CMK (cell line): ENCODE measurements at regions not wholly inside any gene's neighbourhood (a gene's known extent, or its start where the extent isn't known, plus 50 kb on each side); places are given as distances from the start of the nearest gene placed in this dataset.
A peak's percentile ranks its signal among the peaks of the same experiment; 100 is the strongest.

Experiments used
- DNase-seq: peaks from one replicate; pipeline ENCODE4 v3.0.0-alpha.2; 2010; ENCODE audit warnings: low read depth

DNA sequence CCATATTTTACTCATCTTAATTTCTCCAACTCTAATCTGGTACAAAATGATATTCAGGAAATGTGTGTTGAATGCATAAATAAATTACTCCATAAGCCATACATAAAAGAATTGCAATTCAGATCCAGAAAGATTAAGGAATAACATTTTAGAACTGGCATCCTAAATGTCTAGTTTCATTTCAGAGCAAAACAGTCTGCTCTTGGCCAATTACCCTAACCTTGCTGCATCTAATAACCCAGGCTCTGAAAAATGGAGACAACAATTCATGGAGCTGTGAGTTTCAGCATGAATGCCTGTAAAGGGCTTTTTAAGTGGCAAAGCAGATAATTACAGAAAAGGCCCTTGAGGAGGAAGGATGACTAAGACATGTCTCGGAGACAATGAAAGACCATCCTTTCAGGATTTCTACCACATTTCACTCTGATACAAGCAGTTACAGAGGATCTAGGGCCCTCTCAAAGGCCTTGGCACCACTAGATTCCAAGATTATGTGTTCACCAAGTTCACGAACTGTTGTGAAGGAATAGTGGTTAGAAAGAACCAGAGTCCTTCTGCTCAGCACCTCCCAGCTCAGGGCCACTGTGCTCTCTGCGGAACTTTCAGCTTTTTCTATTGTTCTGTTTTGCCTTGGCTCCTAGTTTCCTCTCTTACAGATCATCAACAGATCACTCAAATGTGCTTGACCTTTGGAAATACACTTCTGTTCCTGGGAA, 157.6 kb upstream of the BLID start:
- no peak for DNase-seq

DNA sequence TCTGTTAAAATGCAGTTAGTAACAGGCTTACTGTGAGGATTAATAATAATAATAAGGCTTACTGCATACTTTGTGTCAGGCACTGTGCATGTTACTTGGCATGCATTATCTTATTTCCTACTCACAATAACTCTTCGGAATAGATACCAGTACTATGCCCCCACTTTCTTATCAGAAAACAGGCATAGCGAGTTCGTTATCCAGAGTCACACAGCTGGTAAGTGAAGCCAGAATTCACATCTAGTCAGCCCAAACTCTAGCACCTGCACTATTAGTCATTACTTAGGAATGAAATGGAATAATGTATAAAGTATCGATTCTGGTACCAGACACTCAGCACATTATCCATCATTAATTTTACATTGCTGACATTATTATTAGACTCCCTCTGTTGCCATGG, 155.7 kb upstream of the BLID start:
- no peak for DNase-seq

- no peak for DNase-seq
These were observed 155.1 kb upstream of the BLID start for GRCh38 chr11:122271137-122271536.

DNA sequence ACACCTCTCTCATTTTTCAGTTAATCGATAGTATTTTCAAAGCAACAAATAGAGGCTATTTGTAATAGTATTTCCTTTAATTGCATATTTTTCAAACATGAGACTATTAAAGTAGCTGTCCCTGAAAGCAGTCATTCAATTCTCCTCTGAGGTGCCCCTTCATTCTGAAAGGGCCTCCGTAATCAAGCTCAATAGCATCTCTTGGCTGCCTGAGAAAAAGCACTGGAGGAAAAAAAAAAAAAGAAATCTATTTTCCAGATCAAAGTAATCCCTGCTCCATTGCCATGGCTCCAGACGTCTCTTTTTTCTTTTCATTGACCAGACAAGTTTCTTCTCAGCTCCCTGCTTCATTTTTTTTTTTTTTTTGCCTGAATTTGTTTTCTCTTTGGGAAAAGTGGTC, 154.5 kb upstream of the BLID start:
- no peak for DNase-seq

GRCh38 chr11:122269824-122270223, 153.8 kb upstream of the BLID start:
- no peak for DNase-seq

DNA sequence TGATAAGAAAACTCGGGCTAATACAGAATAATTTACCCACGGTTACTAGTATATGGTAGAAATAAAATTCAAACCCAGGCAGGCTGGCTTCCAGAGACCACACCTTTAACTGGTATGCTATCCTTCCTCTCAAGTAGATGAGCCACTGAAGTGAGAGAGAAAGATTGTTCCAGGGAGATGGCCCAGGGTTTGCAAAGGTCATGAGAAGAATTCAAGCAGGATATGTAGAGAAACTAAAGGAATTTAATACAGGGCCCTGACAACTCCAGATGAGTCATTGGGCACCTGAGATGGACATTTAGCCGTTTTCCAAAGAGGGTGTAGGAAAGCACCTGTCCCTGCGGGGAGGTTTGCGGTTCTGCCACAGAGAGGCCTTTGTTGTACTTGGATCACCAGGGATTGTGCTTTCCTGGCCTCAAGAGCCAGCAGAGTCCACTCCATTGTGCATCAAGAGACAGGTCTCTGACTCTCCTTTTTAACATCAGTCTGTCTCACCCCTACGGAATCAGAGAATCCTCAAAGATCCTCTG, 152.7 kb upstream of the BLID start:
- no peak for DNase-seq

DNA sequence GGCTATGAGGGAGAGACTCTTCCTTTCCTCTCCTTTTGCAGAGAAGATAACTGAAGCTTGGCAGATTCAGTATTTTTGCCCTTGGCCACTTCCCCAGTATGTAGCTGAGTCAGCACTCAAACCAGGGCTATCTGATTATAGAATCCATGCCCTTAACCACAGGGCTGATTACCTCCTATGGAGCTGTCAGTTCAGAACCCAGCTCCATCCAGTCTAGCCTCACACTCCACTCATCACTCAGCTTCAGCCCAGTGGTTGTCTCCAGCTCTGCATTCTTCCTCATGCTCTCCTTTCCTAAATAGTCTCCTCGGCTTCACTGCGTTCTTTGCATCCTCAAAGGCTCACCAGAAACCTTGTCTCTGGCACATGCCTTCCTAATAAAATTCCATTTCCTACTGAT, 151.6 kb upstream of the BLID start:
- peak; percentile 78 for DNase-seq

DNA sequence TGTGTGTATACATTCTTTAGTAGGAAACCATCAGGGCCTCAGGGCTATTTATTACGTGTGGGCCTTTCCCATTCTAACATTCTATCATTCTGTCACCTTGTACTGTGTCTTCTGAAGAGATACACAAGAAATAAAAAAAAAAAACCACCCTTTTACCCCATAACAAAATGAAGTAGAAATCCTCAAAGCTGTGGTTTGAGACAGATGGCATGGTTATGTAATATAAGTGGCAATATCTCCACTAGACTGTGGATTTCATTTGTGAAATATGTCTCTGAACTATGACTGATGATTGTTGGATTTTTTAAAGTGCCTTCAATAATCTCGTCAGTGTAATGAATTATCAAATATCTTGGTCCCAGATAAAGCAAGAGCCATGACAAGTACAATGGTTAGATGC, 150.0 kb upstream of the BLID start:
- DNase-seq = no peak

DNA sequence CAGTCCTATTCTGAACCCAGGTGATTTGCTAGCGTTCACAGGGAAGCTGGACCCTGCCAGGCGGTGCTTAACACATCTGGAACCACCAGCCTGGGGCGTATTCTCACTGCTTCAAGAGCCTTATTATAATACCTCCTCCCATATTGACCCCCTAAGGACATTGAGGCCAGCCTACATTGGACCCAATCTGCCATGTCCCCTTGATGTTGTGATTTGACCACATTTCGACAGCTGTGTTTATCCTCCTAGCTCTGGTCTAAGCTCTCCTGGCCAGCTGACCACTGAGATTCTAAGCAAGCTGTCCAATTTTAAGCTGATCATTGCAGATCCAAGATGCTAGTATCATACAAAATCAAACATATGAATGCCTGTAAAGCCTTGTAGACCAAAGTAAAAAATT, 148.1 kb upstream of the BLID start:
- DNase-seq = no peak

DNA sequence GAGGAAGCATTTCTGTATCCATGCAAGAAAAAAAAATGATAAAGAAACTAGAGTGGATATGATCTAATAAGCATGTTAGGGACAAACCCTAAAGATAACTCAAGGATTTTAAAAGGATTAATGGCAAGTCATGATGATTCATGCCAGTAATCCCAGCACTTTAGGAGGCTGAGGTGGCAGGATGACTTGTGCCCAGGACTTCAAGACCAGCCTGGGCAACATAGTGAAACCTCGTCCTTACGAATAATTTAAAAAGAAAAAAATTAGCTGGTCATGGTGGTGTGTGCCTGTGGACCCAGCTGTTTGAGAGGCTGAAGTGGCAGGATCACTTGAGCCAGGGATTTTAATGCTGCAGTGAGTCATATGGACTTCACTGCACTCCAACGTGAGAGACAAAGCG, 145.5 kb upstream of the BLID start:
- DNase-seq = no peak

- DNase-seq = no peak
These were observed 143.3 kb upstream of the BLID start for GRCh38 chr11:122259195-122259821.

GRCh38 chr11:122258446-122259194, 142.6 kb upstream of the BLID start:
- DNase-seq = no peak

DNA sequence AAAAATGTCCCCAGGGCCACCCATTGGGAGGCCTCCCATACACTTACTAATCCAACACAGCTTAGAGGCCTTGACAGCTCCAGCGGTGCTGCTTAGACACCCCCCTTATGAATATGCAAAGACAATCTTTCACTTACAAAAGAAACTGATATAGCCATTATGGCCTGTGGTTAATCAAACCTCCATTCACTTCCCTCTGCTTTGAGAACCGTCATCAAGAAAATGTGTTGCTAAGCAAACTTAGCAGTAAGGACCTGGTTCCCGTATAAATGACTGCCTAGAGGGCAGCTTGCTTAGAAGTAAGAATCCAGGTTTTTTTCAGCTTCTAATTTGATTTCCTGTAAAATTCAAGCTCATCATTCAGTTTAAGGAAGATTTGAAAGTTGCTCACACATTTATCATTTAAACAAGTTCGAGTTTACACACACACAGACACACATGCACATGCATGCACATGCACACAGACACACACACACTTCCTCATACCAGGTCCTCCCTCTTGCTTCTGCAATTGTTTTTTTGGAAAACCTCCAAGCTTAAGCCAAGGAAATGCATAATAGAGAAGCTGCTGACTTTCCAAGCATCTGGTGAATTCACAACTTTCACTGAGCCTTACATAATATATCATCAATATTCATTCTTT, 137.7 kb upstream of the BLID start:
- DNase-seq = no peak

GRCh38 chr11:122248939-122249338, 132.9 kb upstream of the BLID start:
- DNase-seq = no peak

DNA sequence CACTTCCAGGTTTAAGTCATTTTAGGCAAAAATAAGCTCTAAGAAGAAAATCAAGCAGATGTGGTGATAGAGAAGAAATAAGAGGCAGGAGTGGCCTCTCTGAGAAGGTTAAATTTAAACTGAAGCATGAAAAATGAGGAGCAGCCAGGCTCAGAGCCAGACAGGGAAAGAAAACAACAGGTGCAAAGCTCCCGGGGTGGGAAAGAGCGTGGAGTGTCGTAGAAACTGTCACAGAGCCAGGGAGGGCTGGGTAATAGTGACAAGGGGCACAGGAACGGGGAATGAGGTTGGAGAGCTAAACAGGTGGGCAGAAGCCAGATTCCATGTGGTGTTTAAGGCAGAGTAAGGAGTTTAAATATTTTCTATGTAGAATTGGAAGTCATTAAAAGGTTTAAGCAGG, 132.1 kb upstream of the BLID start:
- no peak for DNase-seq

DNA sequence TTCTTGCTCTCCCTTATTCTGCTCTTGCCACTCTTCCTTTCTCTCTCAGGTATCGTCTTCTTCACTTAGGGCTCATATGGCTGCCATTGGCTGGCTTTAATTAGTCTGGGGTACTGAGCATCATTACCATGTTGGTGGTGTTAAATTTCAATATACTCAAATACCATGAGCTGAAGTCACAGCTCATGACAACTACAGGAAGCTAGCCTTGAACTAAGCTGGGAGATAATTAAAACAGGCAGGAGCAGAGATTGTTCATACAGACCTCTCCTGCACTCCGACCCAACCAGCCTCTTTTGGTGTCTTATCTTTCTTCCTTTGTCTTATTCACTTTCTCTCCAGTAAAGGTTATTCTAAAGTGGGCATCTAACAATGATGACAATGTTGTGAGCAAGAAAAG, 130.9 kb upstream of the BLID start:
- no peak for DNase-seq

GRCh38 chr11:122242731-122243130, 126.7 kb upstream of the BLID start:
- peak; percentile 61 for DNase-seq

GRCh38 chr11:122241566-122241965, 125.6 kb upstream of the BLID start:
- DNase-seq = no peak

DNA sequence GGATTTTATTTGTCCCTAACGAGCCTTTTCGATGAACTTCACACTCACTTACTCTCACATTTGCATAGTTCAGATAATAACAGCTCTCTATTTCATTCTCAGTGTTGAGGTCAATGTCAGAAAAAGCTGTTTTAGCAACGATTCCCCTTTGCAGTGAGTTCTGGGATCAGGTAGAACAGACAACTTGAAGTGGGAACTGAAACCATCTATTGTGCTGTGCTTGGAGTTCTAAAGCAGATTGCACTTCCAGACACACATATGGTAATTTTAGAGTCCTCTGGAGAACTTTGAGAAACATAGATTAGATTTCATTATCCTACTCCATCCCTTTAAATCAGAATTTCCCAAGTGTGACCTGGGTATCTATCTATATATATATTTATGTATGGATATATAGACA, 124.6 kb upstream of the BLID start:
- DNase-seq = no peak

DNA sequence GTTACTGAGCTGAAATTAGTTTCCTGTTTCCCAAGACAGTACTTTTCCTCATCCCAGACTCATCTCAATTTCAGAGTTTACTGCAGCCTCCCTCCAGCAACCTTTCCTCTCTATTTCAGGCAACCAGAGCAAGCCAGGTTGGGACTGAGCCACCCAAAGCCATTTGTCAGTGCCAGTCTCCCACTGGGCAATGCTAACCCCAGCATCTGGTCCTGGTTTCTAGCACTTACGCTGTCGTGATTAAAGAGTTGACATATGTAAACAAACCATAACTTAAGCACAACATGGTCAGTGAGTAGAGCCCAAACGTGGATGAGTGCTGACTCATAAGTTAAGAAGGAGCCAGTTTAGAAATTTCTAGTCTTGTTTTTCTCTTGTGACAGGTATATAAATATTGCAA, 119.6 kb upstream of the BLID start:
- DNase-seq = no peak

GRCh38 chr11:122234780-122235179, 118.8 kb upstream of the BLID start:
- no peak for DNase-seq

GRCh38 chr11:122234257-122234656, 118.2 kb upstream of the BLID start:
- no peak for DNase-seq

DNA sequence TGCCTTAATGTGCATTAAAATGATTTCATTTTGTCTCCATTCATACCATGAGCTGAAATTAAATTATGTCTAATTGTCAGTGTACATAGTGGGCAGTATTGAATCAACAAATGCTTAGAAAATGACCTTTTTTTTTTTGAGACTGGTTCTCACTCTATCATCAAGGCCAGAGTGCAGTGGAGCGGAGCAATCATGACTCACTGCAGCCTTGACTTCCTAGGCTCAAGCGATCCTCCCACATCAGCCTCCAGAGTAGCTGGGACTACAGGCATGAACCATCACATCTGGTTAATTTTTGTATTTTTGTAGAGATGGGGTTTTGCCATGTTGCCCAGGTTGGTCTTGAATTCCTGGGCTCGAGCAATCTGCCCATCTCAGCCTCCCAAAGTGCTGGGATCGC, 117.0 kb upstream of the BLID start:
- DNase-seq = no peak
